ENCODE measurements at regions not wholly inside any gene's neighbourhood (a gene's known extent, or its start where the extent isn't known, plus 50 kb on each side); places are given as distances from the start of the nearest gene placed in this dataset.

DNA sequence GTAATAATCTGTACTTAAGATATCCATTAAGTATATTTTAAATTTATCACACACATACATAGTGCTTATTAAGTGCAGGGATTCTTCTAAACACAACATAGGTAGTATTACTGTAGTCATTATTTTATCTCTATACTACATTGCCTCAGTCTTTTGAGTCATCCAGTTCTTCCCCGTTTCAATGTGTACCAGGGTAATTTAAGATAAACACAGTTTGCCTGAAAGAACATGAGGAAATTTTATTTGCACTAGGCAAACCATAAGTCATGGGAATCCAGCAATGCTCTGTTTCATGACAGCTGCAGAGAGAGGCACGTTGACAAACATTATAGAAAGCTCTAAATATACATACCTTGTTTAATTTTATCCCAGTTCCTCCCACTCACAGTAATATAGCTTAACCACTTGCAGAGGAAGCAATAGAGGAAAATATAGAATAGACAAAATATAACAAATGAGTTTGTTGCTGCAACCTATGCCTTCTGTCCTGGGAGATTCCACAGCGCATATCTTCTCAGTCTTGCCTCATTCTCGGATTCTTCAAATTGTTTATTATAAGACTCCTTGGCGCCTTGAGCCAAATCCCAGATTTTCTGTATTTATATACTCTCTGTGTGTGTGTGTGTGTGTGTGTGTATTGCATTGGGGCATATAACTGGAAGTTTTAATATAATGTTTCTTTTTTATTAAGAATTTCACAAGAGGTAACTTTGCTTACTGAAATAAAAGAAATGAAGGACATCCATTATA lies 258.6 kb downstream of the FAM133A start:
- DNase-seq = no peak
- Mint-ChIP-seq H3K27ac (ENCODE audit: unreplicated experiment) (no peak overlapping the region), H3K9me3 (ENCODE audit: low read depth, unreplicated experiment) (no peaks in the 10 kb centered on the region), H3K4me1 (ENCODE audit: low read depth, unreplicated experiment) (no peaks in the 10 kb centered on the region), H3K36me3 (ENCODE audit: insufficient read depth, unreplicated experiment) (no peaks in the 10 kb centered on the region), H3K27me3 (ENCODE audit: unreplicated experiment) (no peaks in the 10 kb centered on the region), H3K4me3 (ENCODE audit: low read depth, unreplicated experiment) (no peak overlapping the region)
- CTCF ChIA-PET = no interaction called here
- intact Hi-C loops (cut with micrococcal nuclease; ENCODE audit: unreplicated experiment) = no loop called here
- no TSS peak for BruUV-seq (replicated peaks)
- TF ChIP-seq, protein P1, sequence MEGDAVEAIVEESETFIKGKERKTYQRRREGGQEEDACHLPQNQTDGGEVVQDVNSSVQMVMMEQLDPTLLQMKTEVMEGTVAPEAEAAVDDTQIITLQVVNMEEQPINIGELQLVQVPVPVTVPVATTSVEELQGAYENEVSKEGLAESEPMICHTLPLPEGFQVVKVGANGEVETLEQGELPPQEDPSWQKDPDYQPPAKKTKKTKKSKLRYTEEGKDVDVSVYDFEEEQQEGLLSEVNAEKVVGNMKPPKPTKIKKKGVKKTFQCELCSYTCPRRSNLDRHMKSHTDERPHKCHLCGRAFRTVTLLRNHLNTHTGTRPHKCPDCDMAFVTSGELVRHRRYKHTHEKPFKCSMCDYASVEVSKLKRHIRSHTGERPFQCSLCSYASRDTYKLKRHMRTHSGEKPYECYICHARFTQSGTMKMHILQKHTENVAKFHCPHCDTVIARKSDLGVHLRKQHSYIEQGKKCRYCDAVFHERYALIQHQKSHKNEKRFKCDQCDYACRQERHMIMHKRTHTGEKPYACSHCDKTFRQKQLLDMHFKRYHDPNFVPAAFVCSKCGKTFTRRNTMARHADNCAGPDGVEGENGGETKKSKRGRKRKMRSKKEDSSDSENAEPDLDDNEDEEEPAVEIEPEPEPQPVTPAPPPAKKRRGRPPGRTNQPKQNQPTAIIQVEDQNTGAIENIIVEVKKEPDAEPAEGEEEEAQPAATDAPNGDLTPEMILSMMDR (IDR thresholded peaks at IDR 0.05; ENCODE audit: unreplicated experiment) = no peak

GRCh38 chrX:93977641-93978040 lies 303.6 kb downstream of the FAM133A start:
- CTCF ChIA-PET = no interaction called here
- H3K27ac Mint-ChIP-seq (ENCODE audit: unreplicated experiment) = no peak overlapping the region
- no TSS peak for BruUV-seq (replicated peaks)
- TF ChIP-seq, protein P1 (IDR thresholded peaks at IDR 0.05; ENCODE audit: unreplicated experiment) = no peak
- no peaks in the 10 kb centered on the region for H3K27me3 Mint-ChIP-seq (ENCODE audit: unreplicated experiment)
- no peaks in the 10 kb centered on the region for H3K4me1 Mint-ChIP-seq (ENCODE audit: low read depth, unreplicated experiment)
- H3K4me3 Mint-ChIP-seq (ENCODE audit: low read depth, unreplicated experiment) = no peak overlapping the region
- H3K9me3 Mint-ChIP-seq (ENCODE audit: low read depth, unreplicated experiment) = peaks cover 12% of the 10 kb centered on the region
- no peaks in the 10 kb centered on the region for H3K36me3 Mint-ChIP-seq (ENCODE audit: insufficient read depth, unreplicated experiment)
- DNase-seq = no peak
- intact Hi-C loops (cut with micrococcal nuclease; ENCODE audit: unreplicated experiment) = no loop called here

DNA sequence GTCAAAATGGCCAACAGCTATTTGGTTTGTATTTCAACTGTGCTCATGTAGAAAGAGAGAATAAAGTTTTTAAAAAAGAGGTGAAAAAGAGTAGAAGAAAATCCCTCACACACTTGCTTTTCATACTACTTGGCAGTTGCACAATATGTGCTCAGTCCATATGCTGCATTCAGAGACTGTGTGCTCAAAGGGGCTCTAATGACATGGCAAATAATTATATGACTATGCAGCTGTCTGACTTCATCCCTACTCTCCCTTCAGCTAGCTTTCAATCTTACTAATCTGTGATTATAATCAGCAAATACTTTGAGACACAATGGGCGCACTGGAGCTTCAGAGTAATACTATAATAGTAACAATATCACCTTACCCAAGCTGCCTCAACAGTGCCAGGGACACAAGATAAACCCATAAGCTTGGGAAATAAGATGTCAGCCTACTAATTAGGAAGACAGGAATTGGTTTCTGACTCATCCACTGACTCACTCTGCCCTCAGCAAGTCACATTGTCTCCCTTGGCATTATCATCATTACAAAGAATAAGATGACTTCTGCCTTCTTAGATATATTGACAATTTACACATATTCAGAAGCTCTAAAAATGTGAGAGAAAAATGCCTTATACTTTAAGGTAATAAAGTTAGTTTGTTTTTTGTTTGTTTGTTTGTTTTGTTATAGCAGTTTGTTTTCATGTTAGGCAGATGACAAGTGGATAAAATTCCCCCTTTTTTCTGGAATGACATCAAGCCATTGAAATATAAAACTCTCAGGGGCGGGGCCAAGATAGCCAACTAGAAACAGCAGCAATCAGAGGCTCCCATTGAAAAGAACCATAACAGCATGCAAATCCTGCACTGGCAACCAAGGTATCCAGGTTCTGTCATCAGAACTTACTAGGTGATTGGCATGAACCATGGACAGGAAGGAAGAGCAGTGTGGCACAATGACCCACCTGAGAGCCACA lies 311.6 kb downstream of the FAM133A start:
- no peak overlapping the region for H3K4me3 Mint-ChIP-seq (ENCODE audit: low read depth, unreplicated experiment)
- no peaks in the 10 kb centered on the region for H3K27me3 Mint-ChIP-seq (ENCODE audit: unreplicated experiment)
- CTCF ChIA-PET = no interaction called here
- H3K9me3 Mint-ChIP-seq (ENCODE audit: low read depth, unreplicated experiment) = peaks cover 5% of the 10 kb centered on the region
- H3K36me3 Mint-ChIP-seq (ENCODE audit: insufficient read depth, unreplicated experiment) = no peaks in the 10 kb centered on the region
- TF ChIP-seq, protein P1 (IDR thresholded peaks at IDR 0.05; ENCODE audit: unreplicated experiment) = no peak
- H3K27ac Mint-ChIP-seq (ENCODE audit: unreplicated experiment) = no peak overlapping the region
- no peak for DNase-seq
- intact Hi-C loops (cut with micrococcal nuclease; ENCODE audit: unreplicated experiment) = no loop called here
- H3K4me1 Mint-ChIP-seq (ENCODE audit: low read depth, unreplicated experiment) = no peaks in the 10 kb centered on the region
- BruUV-seq (replicated peaks) = no TSS peak
